H9 (cell line): ENCODE measurements at regions not wholly inside any gene's neighbourhood (a gene's known extent, or its start where the extent isn't known, plus 50 kb on each side); places are given as distances from the start of the nearest gene placed in this dataset.

Source experiments
- DNase-seq: peaks from one replicate; pipeline ENCODE4 v3.0.0-alpha.2; 2017
- H2AFZ ChIP-seq: one replicate; pipeline ENCODE4 v1.6.1; 2013; ENCODE audit warnings: mild to moderate bottlenecking, low read length, control low read depth, moderate library complexity
- H2AK5ac ChIP-seq: 2 replicates; pipeline ENCODE4 v1.6.1; 2013; ENCODE audit warnings: low read length, control low read depth, mixed read lengths; ENCODE audit not compliant: insufficient read length
- H2BK120ac ChIP-seq: one replicate; pipeline ENCODE4 v1.6.1; 2013; ENCODE audit warnings: low read depth, mild to moderate bottlenecking, low read length, control low read depth, inconsistent platforms; ENCODE audit not compliant: poor library complexity, severe bottlenecking
- H2BK12ac ChIP-seq: 2 replicates; pipeline ENCODE4 v1.6.1; 2013; ENCODE audit warnings: low read length, control low read depth, mixed read lengths, low read depth; ENCODE audit not compliant: insufficient read length
- H2BK15ac ChIP-seq: 2 replicates; pipeline ENCODE4 v1.6.1; 2013; ENCODE audit warnings: low read depth, low read length, control low read depth
- H2BK20ac ChIP-seq: one replicate; pipeline ENCODE4 v1.6.1; 2013; ENCODE audit warnings: low read depth, mild to moderate bottlenecking, low read length, control low read depth, inconsistent platforms; ENCODE audit not compliant: poor library complexity, severe bottlenecking
- H2BK5ac ChIP-seq: 2 replicates; pipeline ENCODE4 v1.6.1; 2013; ENCODE audit warnings: low read length, control low read depth, mixed read lengths; ENCODE audit not compliant: insufficient read length
- H3K14ac ChIP-seq: 2 replicates; pipeline ENCODE4 v1.6.1; 2013; ENCODE audit warnings: low read length, control low read depth; ENCODE audit not compliant: insufficient read depth
- H3K18ac ChIP-seq: 2 replicates; pipeline ENCODE4 v1.6.1; 2013; ENCODE audit warnings: low read depth, mild to moderate bottlenecking, mixed read lengths, low read length, control low read depth; ENCODE audit not compliant: insufficient read length
- H3K23ac ChIP-seq: 2 replicates; pipeline ENCODE4 v1.6.1; 2013; ENCODE audit warnings: low read length, control low read depth, mixed read lengths, low read depth; ENCODE audit not compliant: insufficient read length
- H3K23me2 ChIP-seq: 2 replicates; pipeline ENCODE4 v1.6.1; 2013; ENCODE audit warnings: low read depth, mild to moderate bottlenecking, mixed read lengths, low read length, control low read depth; ENCODE audit not compliant: insufficient read length, poor library complexity, severe bottlenecking
- H3K27ac ChIP-seq: 2 replicates; pipeline ENCODE4 v1.5.1; 2013; ENCODE audit warnings: low read length, control low read depth, mixed read lengths, low read depth; ENCODE audit not compliant: insufficient read length
- H3K27me3 ChIP-seq: 2 replicates; pipeline ENCODE4 v1.6.1; 2013; ENCODE audit warnings: low read length, control low read depth, inconsistent platforms; ENCODE audit not compliant: insufficient read depth
- H3K4ac ChIP-seq: 2 replicates; pipeline ENCODE4 v1.6.1; 2013; ENCODE audit warnings: low read depth, mild to moderate bottlenecking, control low read depth, inconsistent platforms, low read length, moderate library complexity
- H3K4me1 ChIP-seq: 2 replicates; pipeline ENCODE4 v1.6.1; 2013; ENCODE audit warnings: low read length, control low read depth, inconsistent platforms; ENCODE audit not compliant: insufficient read depth
- H3K4me2 ChIP-seq: 2 replicates; pipeline ENCODE4 v1.6.1; 2013; ENCODE audit warnings: low read length, control low read depth, mixed read lengths; ENCODE audit not compliant: insufficient read length, insufficient read depth
- H3K56ac ChIP-seq: 2 replicates; pipeline ENCODE4 v1.6.1; 2013; ENCODE audit warnings: low read depth, mild to moderate bottlenecking, mixed read lengths, low read length, control low read depth; ENCODE audit not compliant: insufficient read length
- H3K79me1 ChIP-seq: 2 replicates; pipeline ENCODE4 v1.6.1; 2013; ENCODE audit warnings: low read depth, mild to moderate bottlenecking, moderate library complexity, low read length, control low read depth, inconsistent platforms; ENCODE audit not compliant: insufficient read depth, poor library complexity, severe bottlenecking
- H3K79me2 ChIP-seq: 2 replicates; pipeline ENCODE4 v1.6.1; 2013; ENCODE audit warnings: low read length, control low read depth, inconsistent platforms; ENCODE audit not compliant: insufficient read depth
- H3K9ac ChIP-seq: 2 replicates; pipeline ENCODE4 v1.6.1; 2013; ENCODE audit warnings: low read length, control low read depth, mixed read lengths; ENCODE audit not compliant: insufficient read length; ENCODE audit errors: extremely low read depth
- H3K9me3 ChIP-seq: one replicate; pipeline ENCODE4 v1.6.1; 2013; ENCODE audit warnings: low read depth, low read length, inconsistent platforms; ENCODE audit not compliant: control insufficient read depth
- H3T11ph ChIP-seq: one replicate; pipeline ENCODE4 v1.6.1; 2013; ENCODE audit warnings: mild to moderate bottlenecking, low read length, control low read depth, inconsistent platforms
- H4K20me1 ChIP-seq: one replicate; pipeline ENCODE4 v1.6.1; 2013; ENCODE audit not compliant: control insufficient read depth, insufficient read length, insufficient read depth
- H4K5ac ChIP-seq: 2 replicates; pipeline ENCODE4 v1.6.1; 2013; ENCODE audit warnings: low read depth, mild to moderate bottlenecking, mixed read lengths, low read length, control low read depth; ENCODE audit not compliant: insufficient read length
- H4K8ac ChIP-seq: replicated peaks from 2 replicates; pipeline ENCODE4 v1.6.1; 2013; ENCODE audit warnings: low read length, control low read depth, mixed read lengths, low read depth; ENCODE audit not compliant: insufficient read length
- H4K91ac ChIP-seq: 2 replicates; pipeline ENCODE4 v1.6.1; 2013; ENCODE audit warnings: low read depth, mild to moderate bottlenecking, moderate library complexity, mixed read lengths, low read length, control low read depth; ENCODE audit not compliant: insufficient read length
- H3K27ac Mint-ChIP-seq, 3 experiments: 2 replicates in 2 of 3; 3 replicates in 1 of 3; pipeline ENCODE4 v1.8.0; 2020 to 2021; ENCODE audit warnings: mixed read lengths in 3 of 3, mild to moderate bottlenecking in 1 of 3, moderate library complexity in 1 of 3
- H3K27me3 Mint-ChIP-seq: 2 replicates; pipeline ENCODE4 v1.8.0; 2021; ENCODE audit warnings: low read depth, mild to moderate bottlenecking, moderate library complexity, mixed read lengths
- H3K36me3 Mint-ChIP-seq, 3 experiments: 2 replicates in 2 of 3; 3 replicates in 1 of 3; pipeline ENCODE4 v1.8.0; 2020 to 2021; ENCODE audit warnings: low read depth in 3 of 3, mixed read lengths in 3 of 3; ENCODE audit not compliant: insufficient read depth in 1 of 3
- H3K4me1 Mint-ChIP-seq, 2 experiments: 2 replicates each; pipeline ENCODE4 v1.8.0; 2020; ENCODE audit warnings: mixed read lengths in 2 of 2
- H3K4me3 Mint-ChIP-seq, 2 experiments: 2 replicates in 1 of 2; 3 replicates in 1 of 2; pipeline ENCODE4 v1.8.0; 2020 to 2021; ENCODE audit warnings: mild to moderate bottlenecking in 2 of 2, mixed read lengths in 2 of 2, moderate library complexity in 1 of 2
- H3K9me3 Mint-ChIP-seq, 2 experiments: 2 replicates in 1 of 2; 3 replicates in 1 of 2; pipeline ENCODE4 v1.8.0; 2020; ENCODE audit warnings: mild to moderate bottlenecking in 2 of 2, mixed read lengths in 2 of 2, moderate library complexity in 1 of 2
- CTCF ChIP-seq: fragments of 200-600 bp; sonication (generic); conservative IDR thresholded peaks from 3 replicates; pipeline ENCODE4 v1.8.0; 2021; ENCODE audit warnings: antibody characterized with exemption, mild to moderate bottlenecking
- WGBS: extraction: QIAGEN DNeasy Blood & Tissue Kit; methylation state at CpG from one replicate; pipeline ENCODE4 v1.1.7; 2013; ENCODE audit warnings: missing lambda C conversion rate, low lambda C conversion rate, mixed read lengths; ENCODE audit not compliant: insufficient read length; ENCODE audit errors: extremely low coverage; 5-methylcytosine and 5-hydroxymethylcytosine counted together

- peak overlapping the region; percentile 89 for H3K18ac ChIP-seq
- H2BK120ac ChIP-seq: no peak overlapping the region
- TF ChIP-seq CTCF: no peak
- H4K5ac ChIP-seq: no peak overlapping the region
- peak overlapping the region; percentile 4 for H3K9ac ChIP-seq
- H3K9me3 ChIP-seq: no peaks in the 10 kb centered on the region
- no peak overlapping the region for H3K56ac ChIP-seq
- Mint-ChIP-seq H3K27me3 (peaks cover 12% of the 10 kb centered on the region), H3K36me3 (peaks cover 0 to 2% (median 0%) of the 10 kb centered on the region in 3 experiments; a peak in 1 of 7 replicates), H3K9me3 (peaks cover 4 to 7% of the 10 kb centered on the region in 2 experiments; a peak in 3 of 5 replicates), H3K4me3 (no peak overlapping the region), H3K27ac (no peak overlapping the region; a peak in 1 of 7 replicates), H3K4me1 (peaks cover 12 to 16% of the 10 kb centered on the region in 2 experiments)
- no peak overlapping the region for H3K23ac ChIP-seq
- no peaks in the 10 kb centered on the region for H3K79me2 ChIP-seq
- H3K23me2 ChIP-seq: peaks cover 3% of the 10 kb centered on the region
- H3K4me1 ChIP-seq: 0 out of 2 replicates have a peak, but pooled peaks cover 2% of the 10 kb centered on the region
- peak overlapping the region; percentile 23 for H3K4me2 ChIP-seq
- no peak overlapping the region for H3T11ph ChIP-seq
- H3K14ac ChIP-seq: peak overlapping the region; percentile 93; the same call in 1 of the 2 replicates
- H2AFZ ChIP-seq: peak overlapping the region; percentile 53
- no peaks in the 10 kb centered on the region for H4K20me1 ChIP-seq
- no CpG with 5 or more reads among the region's 40 CpGs for WGBS
- H2BK15ac ChIP-seq: no peak overlapping the region
- no peaks in the 10 kb centered on the region for H3K79me1 ChIP-seq
- no peak overlapping the region for H3K4ac ChIP-seq
- H4K91ac ChIP-seq: no peak overlapping the region
- no peak overlapping the region for H2BK5ac ChIP-seq
- peak; percentile 71 for DNase-seq
- H2AK5ac ChIP-seq: no peak overlapping the region
- H3K27ac ChIP-seq: no peak overlapping the region
- no peak overlapping the region for H4K8ac ChIP-seq
- H2BK12ac ChIP-seq: no peak overlapping the region
- H3K27me3 ChIP-seq: no peaks in the 10 kb centered on the region
- no peak overlapping the region for H2BK20ac ChIP-seq
These were observed 94.3 kb downstream of the SLC17A6 start for GRCh38 chr11:22432291-22433093.
